H9 (cell line): ENCODE measurements at regions not wholly inside any gene's neighbourhood (a gene's known extent, or its start where the extent isn't known, plus 50 kb on each side); places are given as distances from the start of the nearest gene placed in this dataset.

Source experiments
- DNase-seq: peaks from one replicate; pipeline ENCODE4 v3.0.0-alpha.2; 2017
- H2AFZ ChIP-seq: one replicate; pipeline ENCODE4 v1.6.1; 2013; ENCODE audit warnings: mild to moderate bottlenecking, low read length, control low read depth, moderate library complexity
- H2AK5ac ChIP-seq: 2 replicates; pipeline ENCODE4 v1.6.1; 2013; ENCODE audit warnings: low read length, control low read depth, mixed read lengths; ENCODE audit not compliant: insufficient read length
- H2BK120ac ChIP-seq: one replicate; pipeline ENCODE4 v1.6.1; 2013; ENCODE audit warnings: low read depth, mild to moderate bottlenecking, low read length, control low read depth, inconsistent platforms; ENCODE audit not compliant: poor library complexity, severe bottlenecking
- H2BK12ac ChIP-seq: 2 replicates; pipeline ENCODE4 v1.6.1; 2013; ENCODE audit warnings: low read length, control low read depth, mixed read lengths, low read depth; ENCODE audit not compliant: insufficient read length
- H2BK15ac ChIP-seq: 2 replicates; pipeline ENCODE4 v1.6.1; 2013; ENCODE audit warnings: low read depth, low read length, control low read depth
- H2BK20ac ChIP-seq: one replicate; pipeline ENCODE4 v1.6.1; 2013; ENCODE audit warnings: low read depth, mild to moderate bottlenecking, low read length, control low read depth, inconsistent platforms; ENCODE audit not compliant: poor library complexity, severe bottlenecking
- H2BK5ac ChIP-seq: 2 replicates; pipeline ENCODE4 v1.6.1; 2013; ENCODE audit warnings: low read length, control low read depth, mixed read lengths; ENCODE audit not compliant: insufficient read length
- H3K14ac ChIP-seq: 2 replicates; pipeline ENCODE4 v1.6.1; 2013; ENCODE audit warnings: low read length, control low read depth; ENCODE audit not compliant: insufficient read depth
- H3K18ac ChIP-seq: 2 replicates; pipeline ENCODE4 v1.6.1; 2013; ENCODE audit warnings: low read depth, mild to moderate bottlenecking, mixed read lengths, low read length, control low read depth; ENCODE audit not compliant: insufficient read length
- H3K23ac ChIP-seq: 2 replicates; pipeline ENCODE4 v1.6.1; 2013; ENCODE audit warnings: low read length, control low read depth, mixed read lengths, low read depth; ENCODE audit not compliant: insufficient read length
- H3K23me2 ChIP-seq: 2 replicates; pipeline ENCODE4 v1.6.1; 2013; ENCODE audit warnings: low read depth, mild to moderate bottlenecking, mixed read lengths, low read length, control low read depth; ENCODE audit not compliant: insufficient read length, poor library complexity, severe bottlenecking
- H3K27ac ChIP-seq: 2 replicates; pipeline ENCODE4 v1.5.1; 2013; ENCODE audit warnings: low read length, control low read depth, mixed read lengths, low read depth; ENCODE audit not compliant: insufficient read length
- H3K27me3 ChIP-seq: 2 replicates; pipeline ENCODE4 v1.6.1; 2013; ENCODE audit warnings: low read length, control low read depth, inconsistent platforms; ENCODE audit not compliant: insufficient read depth
- H3K4ac ChIP-seq: 2 replicates; pipeline ENCODE4 v1.6.1; 2013; ENCODE audit warnings: low read depth, mild to moderate bottlenecking, control low read depth, inconsistent platforms, low read length, moderate library complexity
- H3K4me1 ChIP-seq: 2 replicates; pipeline ENCODE4 v1.6.1; 2013; ENCODE audit warnings: low read length, control low read depth, inconsistent platforms; ENCODE audit not compliant: insufficient read depth
- H3K4me2 ChIP-seq: 2 replicates; pipeline ENCODE4 v1.6.1; 2013; ENCODE audit warnings: low read length, control low read depth, mixed read lengths; ENCODE audit not compliant: insufficient read length, insufficient read depth
- H3K56ac ChIP-seq: 2 replicates; pipeline ENCODE4 v1.6.1; 2013; ENCODE audit warnings: low read depth, mild to moderate bottlenecking, mixed read lengths, low read length, control low read depth; ENCODE audit not compliant: insufficient read length
- H3K79me1 ChIP-seq: 2 replicates; pipeline ENCODE4 v1.6.1; 2013; ENCODE audit warnings: low read depth, mild to moderate bottlenecking, moderate library complexity, low read length, control low read depth, inconsistent platforms; ENCODE audit not compliant: insufficient read depth, poor library complexity, severe bottlenecking
- H3K79me2 ChIP-seq: 2 replicates; pipeline ENCODE4 v1.6.1; 2013; ENCODE audit warnings: low read length, control low read depth, inconsistent platforms; ENCODE audit not compliant: insufficient read depth
- H3K9ac ChIP-seq: 2 replicates; pipeline ENCODE4 v1.6.1; 2013; ENCODE audit warnings: low read length, control low read depth, mixed read lengths; ENCODE audit not compliant: insufficient read length; ENCODE audit errors: extremely low read depth
- H3K9me3 ChIP-seq: one replicate; pipeline ENCODE4 v1.6.1; 2013; ENCODE audit warnings: low read depth, low read length, inconsistent platforms; ENCODE audit not compliant: control insufficient read depth
- H3T11ph ChIP-seq: one replicate; pipeline ENCODE4 v1.6.1; 2013; ENCODE audit warnings: mild to moderate bottlenecking, low read length, control low read depth, inconsistent platforms
- H4K20me1 ChIP-seq: one replicate; pipeline ENCODE4 v1.6.1; 2013; ENCODE audit not compliant: control insufficient read depth, insufficient read length, insufficient read depth
- H4K5ac ChIP-seq: 2 replicates; pipeline ENCODE4 v1.6.1; 2013; ENCODE audit warnings: low read depth, mild to moderate bottlenecking, mixed read lengths, low read length, control low read depth; ENCODE audit not compliant: insufficient read length
- H4K8ac ChIP-seq: replicated peaks from 2 replicates; pipeline ENCODE4 v1.6.1; 2013; ENCODE audit warnings: low read length, control low read depth, mixed read lengths, low read depth; ENCODE audit not compliant: insufficient read length
- H4K91ac ChIP-seq: 2 replicates; pipeline ENCODE4 v1.6.1; 2013; ENCODE audit warnings: low read depth, mild to moderate bottlenecking, moderate library complexity, mixed read lengths, low read length, control low read depth; ENCODE audit not compliant: insufficient read length
- H3K27ac Mint-ChIP-seq, 3 experiments: 2 replicates in 2 of 3; 3 replicates in 1 of 3; pipeline ENCODE4 v1.8.0; 2020 to 2021; ENCODE audit warnings: mixed read lengths in 3 of 3, mild to moderate bottlenecking in 1 of 3, moderate library complexity in 1 of 3
- H3K27me3 Mint-ChIP-seq: 2 replicates; pipeline ENCODE4 v1.8.0; 2021; ENCODE audit warnings: low read depth, mild to moderate bottlenecking, moderate library complexity, mixed read lengths
- H3K36me3 Mint-ChIP-seq, 3 experiments: 2 replicates in 2 of 3; 3 replicates in 1 of 3; pipeline ENCODE4 v1.8.0; 2020 to 2021; ENCODE audit warnings: low read depth in 3 of 3, mixed read lengths in 3 of 3; ENCODE audit not compliant: insufficient read depth in 1 of 3
- H3K4me1 Mint-ChIP-seq, 2 experiments: 2 replicates each; pipeline ENCODE4 v1.8.0; 2020; ENCODE audit warnings: mixed read lengths in 2 of 2
- H3K4me3 Mint-ChIP-seq, 2 experiments: 2 replicates in 1 of 2; 3 replicates in 1 of 2; pipeline ENCODE4 v1.8.0; 2020 to 2021; ENCODE audit warnings: mild to moderate bottlenecking in 2 of 2, mixed read lengths in 2 of 2, moderate library complexity in 1 of 2
- H3K9me3 Mint-ChIP-seq, 2 experiments: 2 replicates in 1 of 2; 3 replicates in 1 of 2; pipeline ENCODE4 v1.8.0; 2020; ENCODE audit warnings: mild to moderate bottlenecking in 2 of 2, mixed read lengths in 2 of 2, moderate library complexity in 1 of 2
- CTCF ChIP-seq: fragments of 200-600 bp; sonication (generic); conservative IDR thresholded peaks from 3 replicates; pipeline ENCODE4 v1.8.0; 2021; ENCODE audit warnings: antibody characterized with exemption, mild to moderate bottlenecking
- WGBS: extraction: QIAGEN DNeasy Blood & Tissue Kit; methylation state at CpG from one replicate; pipeline ENCODE4 v1.1.7; 2013; ENCODE audit warnings: missing lambda C conversion rate, low lambda C conversion rate, mixed read lengths; ENCODE audit not compliant: insufficient read length; ENCODE audit errors: extremely low coverage; 5-methylcytosine and 5-hydroxymethylcytosine counted together

GRCh38 chr1:30586671-30587070 lies 136.7 kb downstream of the MATN1 start:
- H3K36me3 Mint-ChIP-seq: peaks cover 0 to 3% (median 0%) of the 10 kb centered on the region in 3 experiments; a peak in 2 of 7 replicates
- no peak overlapping the region for H3T11ph ChIP-seq
- H4K8ac ChIP-seq: no peak overlapping the region
- TF ChIP-seq CTCF: no peak
- no peak overlapping the region for H3K4me2 ChIP-seq
- no peak overlapping the region for H3K23ac ChIP-seq
- no peak overlapping the region for H4K91ac ChIP-seq
- no peaks in the 10 kb centered on the region for H3K9me3 ChIP-seq
- no peaks in the 10 kb centered on the region for H3K23me2 ChIP-seq
- no peak overlapping the region for H2BK5ac ChIP-seq
- H3K14ac ChIP-seq: no peak overlapping the region
- H3K27me3 Mint-ChIP-seq: peaks cover 11% of the 10 kb centered on the region
- no peaks in the 10 kb centered on the region for H3K79me2 ChIP-seq
- H3K56ac ChIP-seq: no peak overlapping the region
- no peak overlapping the region for H3K18ac ChIP-seq
- H3K27ac ChIP-seq: no peak overlapping the region
- no peak overlapping the region for H3K9ac ChIP-seq
- H3K9me3 Mint-ChIP-seq: peaks cover 14 to 20% of the 10 kb centered on the region in 2 experiments
- WGBS: no CpG with 5 or more reads among the region's 7 CpGs
- 0 out of 7 replicates have a peak overlapping the region, but pooled peaks of 1 of the 3 experiments have one; percentile 41 for H3K27ac Mint-ChIP-seq
- H3K4ac ChIP-seq: no peak overlapping the region
- H4K20me1 ChIP-seq: no peaks in the 10 kb centered on the region
- H2AK5ac ChIP-seq: no peak overlapping the region
- peak; percentile 23 for DNase-seq
- H2BK12ac ChIP-seq: no peak overlapping the region
- H2BK120ac ChIP-seq: no peak overlapping the region
- no peak overlapping the region for H4K5ac ChIP-seq
- no peak overlapping the region for H2BK15ac ChIP-seq
- H3K27me3 ChIP-seq: no peaks in the 10 kb centered on the region
- H2BK20ac ChIP-seq: no peak overlapping the region
- H3K4me1 Mint-ChIP-seq: peaks cover 7 to 13% of the 10 kb centered on the region in 2 experiments
- no peak overlapping the region for H3K4me3 Mint-ChIP-seq
- no peak overlapping the region for H2AFZ ChIP-seq
- no peaks in the 10 kb centered on the region for H3K79me1 ChIP-seq
- H3K4me1 ChIP-seq: no peaks in the 10 kb centered on the region
